ENCODE measurements at regions not wholly inside any gene's neighbourhood (a gene's known extent, or its start where the extent isn't known, plus 50 kb on each side); places are given as distances from the start of the nearest gene placed in this dataset.

DNA sequence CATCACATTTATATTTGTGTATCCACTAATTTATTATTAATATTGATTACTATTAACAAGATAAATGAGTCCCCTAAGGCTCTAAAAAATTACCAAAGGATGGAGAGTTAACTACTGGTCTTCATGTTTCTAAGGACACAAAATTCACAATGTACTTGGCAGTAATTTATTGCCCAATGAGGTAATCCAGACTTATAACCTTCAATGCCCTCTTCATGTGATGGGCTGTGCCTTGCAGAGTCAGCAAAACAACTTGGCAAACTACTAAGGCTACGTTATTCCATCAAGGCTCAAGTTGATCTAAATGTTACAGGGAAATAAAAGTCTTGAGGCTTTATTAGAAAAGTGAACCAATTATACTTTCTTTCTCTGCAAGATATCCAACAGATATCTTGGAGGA, 804.9 kb upstream of the NXPH2 start:
- TF ChIP-seq CTCF (IDR thresholded peaks at IDR 0.05) (no peak), POLR2A (IDR thresholded peaks at IDR 0.05) (no peak)
